ENCODE measurements at regions not wholly inside any gene's neighbourhood (a gene's known extent, or its start where the extent isn't known, plus 50 kb on each side); places are given as distances from the start of the nearest gene placed in this dataset.

GRCh38 chr9:119829748-119830147, 460.5 kb upstream of the BRINP1 start:
- no peak for DNase-seq (ENCODE audit: low spot score)

DNA sequence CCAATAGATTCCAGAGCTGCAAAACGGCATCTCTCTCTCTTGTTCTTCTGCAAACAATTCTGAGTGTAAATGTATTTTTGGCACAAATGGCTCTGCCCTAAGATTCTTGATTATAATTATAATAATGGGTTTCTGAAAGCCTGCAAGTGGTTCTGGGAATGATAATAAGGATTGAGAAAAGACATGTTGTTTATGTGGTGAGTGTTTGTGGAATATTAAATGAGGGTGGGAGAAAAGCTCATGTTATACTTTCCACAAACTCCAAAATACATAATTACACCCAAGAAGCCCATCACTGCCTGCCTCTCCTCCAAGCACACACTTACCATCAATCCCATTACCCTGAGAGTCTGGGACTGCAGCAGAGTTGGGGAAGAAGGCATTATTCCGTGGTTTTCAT, 460.0 kb upstream of the BRINP1 start:
- no peak for DNase-seq (ENCODE audit: low spot score)

- DNase-seq (ENCODE audit: low spot score): no peak
Observed at GRCh38 chr9:119827526-119827925, 458.3 kb upstream of the BRINP1 start.

DNA sequence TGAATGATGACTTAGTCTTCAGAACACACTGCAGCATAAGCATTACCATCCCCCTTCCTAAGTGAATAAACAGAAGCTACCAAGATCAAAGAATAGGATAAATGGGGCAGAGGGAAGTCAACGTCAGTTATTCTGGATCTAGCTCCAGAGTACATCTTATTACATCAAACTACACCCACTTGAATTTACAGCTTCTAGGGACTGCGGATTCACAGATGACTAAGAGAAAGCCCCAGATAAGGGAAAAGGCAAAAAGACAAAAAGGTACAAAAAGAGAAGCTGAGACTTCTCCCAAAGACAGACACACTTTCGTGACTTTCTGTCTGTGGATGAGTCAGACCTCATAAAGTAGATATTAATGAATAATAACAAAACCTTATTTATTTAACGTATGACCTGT, 457.9 kb upstream of the BRINP1 start:
- DNase-seq (ENCODE audit: low spot score): no peak

DNA sequence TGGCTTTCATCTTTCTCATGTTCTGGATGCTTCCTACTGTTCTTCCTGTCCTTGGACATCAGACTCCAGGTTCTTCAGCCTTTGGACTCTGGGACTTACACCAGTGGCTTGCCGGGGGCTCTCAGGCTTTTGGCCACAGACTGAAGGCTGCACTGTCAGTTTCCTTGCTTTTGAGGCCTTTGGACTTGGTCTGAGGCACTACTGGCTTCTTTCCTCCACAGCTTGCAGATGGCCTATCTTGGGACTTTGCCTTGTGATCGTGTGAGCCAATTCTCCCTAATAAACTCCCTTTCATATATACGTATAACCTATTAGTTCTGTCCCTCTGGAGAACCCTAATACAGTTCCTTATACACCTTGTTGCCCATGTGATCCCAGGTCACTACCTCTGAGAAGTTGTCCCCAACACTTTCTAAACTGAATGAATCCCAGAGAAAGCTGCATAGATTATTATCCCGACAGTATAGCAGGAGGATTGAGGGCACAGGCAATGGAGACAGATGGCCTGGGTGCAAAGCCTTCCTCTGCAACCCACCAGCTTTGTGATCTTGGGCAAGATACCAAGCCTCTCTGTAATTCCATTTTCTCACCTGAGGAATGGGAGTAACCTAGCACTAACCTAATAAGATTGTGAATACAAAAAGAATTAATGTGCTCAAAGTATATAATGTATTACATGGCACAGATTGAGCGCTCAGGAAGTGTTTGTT, 449.6 kb upstream of the BRINP1 start:
- DNase-seq (ENCODE audit: low spot score): no peak

GRCh38 chr9:119810645-119811429, 441.6 kb upstream of the BRINP1 start:
- no peak for DNase-seq (ENCODE audit: low spot score)

DNA sequence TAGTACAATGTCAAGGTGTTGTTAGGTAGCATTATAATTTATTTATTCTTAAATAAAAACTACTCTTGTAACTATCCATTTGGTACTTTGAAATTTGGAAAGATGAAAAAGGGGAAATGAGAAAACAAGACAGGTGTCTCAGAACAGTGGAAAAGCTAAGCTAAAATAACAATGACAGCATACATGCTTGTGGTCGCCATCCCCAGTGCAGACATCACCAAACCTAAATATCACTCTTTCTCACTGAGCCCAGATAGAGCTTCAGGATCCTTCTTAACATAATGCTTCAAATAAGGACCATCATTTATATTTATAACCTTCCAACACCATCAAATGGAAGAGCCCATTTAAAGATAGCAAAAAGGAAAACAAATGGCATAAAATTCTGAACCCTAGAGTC, 434.4 kb upstream of the BRINP1 start:
- DNase-seq (ENCODE audit: low spot score): no peak

- DNase-seq (ENCODE audit: low spot score): peak; percentile 53
Observed at GRCh38 chr9:119802621-119803020, 433.4 kb upstream of the BRINP1 start.

DNA sequence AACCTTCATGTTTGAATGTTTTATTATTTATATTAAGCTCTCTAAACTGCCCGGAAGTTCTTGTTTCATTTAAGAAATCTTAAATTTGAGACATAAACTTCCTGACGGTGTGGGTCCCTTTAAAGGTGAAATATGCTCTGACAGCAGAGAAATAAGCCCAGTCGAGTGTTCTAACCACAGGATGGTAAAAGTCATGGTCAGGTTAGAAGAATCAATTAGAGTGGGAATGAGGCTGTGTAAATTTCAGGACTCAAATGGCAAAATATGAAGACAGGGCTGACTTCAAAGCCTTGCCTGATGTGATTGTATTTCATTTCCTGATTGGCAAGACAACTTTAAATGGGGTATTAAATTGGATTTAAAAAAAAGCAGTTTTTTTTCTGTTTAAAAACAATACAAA, 432.9 kb upstream of the BRINP1 start:
- no peak for DNase-seq (ENCODE audit: low spot score)

- DNase-seq (ENCODE audit: low spot score): no peak
Observed at GRCh38 chr9:119801311-119801710, 432.1 kb upstream of the BRINP1 start.

DNA sequence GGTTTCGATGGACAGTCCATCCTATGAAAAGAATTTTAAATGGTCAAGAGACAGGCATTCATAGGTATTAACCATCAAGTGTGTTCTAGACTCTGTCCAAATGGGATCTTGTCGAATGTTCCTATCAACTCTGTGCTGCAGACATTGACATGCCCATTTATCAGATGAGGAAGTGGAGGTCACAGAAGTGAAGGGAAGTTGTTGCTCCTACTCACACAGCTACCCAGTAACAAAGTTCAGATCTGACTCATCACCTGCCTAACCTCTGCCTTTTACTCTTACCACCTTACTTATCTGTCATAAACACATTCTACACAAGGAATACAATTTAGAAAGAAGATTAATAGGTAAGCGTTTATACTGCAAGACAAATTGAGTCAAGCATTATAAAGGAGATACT, 426.2 kb upstream of the BRINP1 start:
- no peak for DNase-seq (ENCODE audit: low spot score)

DNA sequence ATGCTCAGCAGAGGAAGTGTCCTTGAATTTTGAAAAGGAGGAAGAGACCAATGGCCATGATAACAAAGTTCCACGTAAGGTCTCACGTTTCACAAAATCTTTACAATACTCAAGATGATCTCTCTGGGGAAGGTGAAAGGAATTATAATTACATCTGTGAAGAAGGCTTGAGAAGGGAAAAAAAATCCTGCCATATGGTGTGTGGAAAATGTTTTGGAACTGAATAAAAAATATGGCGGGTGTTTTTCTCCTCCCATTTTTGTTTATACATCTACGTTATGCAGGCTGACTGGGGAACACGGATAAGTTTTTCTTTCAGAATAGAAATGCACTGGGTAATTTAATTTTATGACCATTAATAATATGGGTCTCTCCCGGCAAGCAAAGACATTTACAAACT, 425.6 kb upstream of the BRINP1 start:
- DNase-seq (ENCODE audit: low spot score): no peak

GRCh38 chr9:119793218-119793617, 424.0 kb upstream of the BRINP1 start:
- peak; percentile 34 for DNase-seq (ENCODE audit: low spot score)

GRCh38 chr9:119792242-119792641, 423.0 kb upstream of the BRINP1 start:
- no peak for DNase-seq (ENCODE audit: low spot score)

DNA sequence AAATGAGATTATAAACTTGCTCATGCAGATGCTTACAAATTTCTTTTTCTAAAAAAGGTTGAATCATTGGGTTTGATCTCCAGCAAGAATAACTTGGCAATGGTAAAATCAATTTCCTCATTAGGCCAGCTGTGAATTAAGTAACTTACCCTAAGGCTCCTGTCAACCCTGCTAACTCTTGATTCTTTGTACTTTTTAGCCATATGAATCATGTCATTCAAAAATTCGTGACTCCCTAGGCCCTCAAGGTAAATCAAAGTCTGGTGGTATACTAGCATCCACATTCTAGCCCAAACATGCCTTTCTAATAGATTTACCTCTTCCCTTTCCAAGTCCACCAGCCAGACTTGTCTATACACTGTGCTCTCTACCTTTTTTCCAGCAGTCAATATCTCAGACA, 420.8 kb upstream of the BRINP1 start:
- no peak for DNase-seq (ENCODE audit: low spot score)

- DNase-seq (ENCODE audit: low spot score): no peak
Observed at GRCh38 chr9:119788921-119789320, 419.7 kb upstream of the BRINP1 start.

DNA sequence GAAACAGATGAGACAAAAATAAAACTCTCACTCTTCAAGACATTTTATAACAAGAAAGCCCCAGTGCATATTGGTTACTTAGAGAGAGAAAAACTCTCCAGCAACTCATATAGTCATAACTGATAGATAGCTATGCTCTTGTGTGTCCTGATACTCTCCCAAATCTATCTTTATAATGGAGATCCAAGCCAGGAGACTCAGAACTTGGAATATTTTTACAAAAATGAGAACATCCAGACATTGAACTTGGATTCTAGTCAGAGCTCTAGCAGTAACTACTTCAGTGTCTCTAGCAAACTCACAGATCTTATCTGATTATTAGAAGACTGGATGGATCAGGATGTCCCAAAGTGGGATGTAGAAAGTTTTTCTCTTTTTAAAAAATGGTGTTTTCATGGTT, 412.7 kb upstream of the BRINP1 start:
- no peak for DNase-seq (ENCODE audit: low spot score)

GRCh38 chr9:119775410-119775809, 406.2 kb upstream of the BRINP1 start:
- DNase-seq (ENCODE audit: low spot score): no peak

DNA sequence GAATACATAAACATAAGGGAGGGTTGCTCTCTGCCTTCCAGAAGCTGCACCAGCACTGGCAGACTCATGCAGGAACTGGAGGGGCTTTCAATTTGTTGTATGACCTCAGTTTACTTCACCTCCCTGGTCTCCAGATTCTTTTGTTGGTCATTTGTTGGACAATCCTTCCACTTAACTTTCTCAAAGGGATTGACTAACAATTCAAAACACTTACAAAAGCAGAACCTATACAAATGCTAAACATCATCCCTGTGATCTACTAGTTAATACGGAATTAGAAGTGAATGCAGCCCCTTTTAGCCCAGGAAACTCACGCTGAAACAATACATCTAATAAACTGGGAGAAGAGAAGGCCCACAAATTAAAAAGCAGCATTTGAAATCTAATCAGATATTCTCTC, 404.6 kb upstream of the BRINP1 start:
- no peak for DNase-seq (ENCODE audit: low spot score)

GRCh38 chr9:119771341-119771740, 402.1 kb upstream of the BRINP1 start:
- DNase-seq (ENCODE audit: low spot score): no peak

GRCh38 chr9:119768266-119768665, 399.0 kb upstream of the BRINP1 start:
- DNase-seq (ENCODE audit: low spot score): no peak

- DNase-seq (ENCODE audit: low spot score): no peak
Observed at GRCh38 chr9:119765632-119766175, 396.5 kb upstream of the BRINP1 start.

- DNase-seq (ENCODE audit: low spot score): no peak
Observed at GRCh38 chr9:119763260-119763659, 394.0 kb upstream of the BRINP1 start.

Measured in mucosa of gallbladder (tissue), 1 donor.